Body of pancreas (tissue), 4 donors: ENCODE measurements at regions not wholly inside any gene's neighbourhood (a gene's known extent, or its start where the extent isn't known, plus 50 kb on each side); places are given as distances from the start of the nearest gene placed in this dataset.

Experiments
- ATAC-seq: fragments of 150-250 bp; one replicate; pipeline ENCODE4 v1.9.1; 2016
- DNase-seq, 4 donors: peaks; one replicate each; pipeline ENCODE4 v3.0.0-alpha.2; 2019
- H3K27ac ChIP-seq, 4 donors: fragments of 200-600 bp; sonication (generic); 1 replicate in 3 of 4; 2 replicates in 1 of 4; pipeline versions ENCODE4 v1.5.1 to v1.6.1; 2016 to 2019; ENCODE audit warnings: mild to moderate bottlenecking in 1 of 4, mixed read lengths in 1 of 4, moderate library complexity in 1 of 4
- H3K27me3 ChIP-seq, 2 donors: fragments of 200-600 bp; sonication (generic); one replicate each; pipeline ENCODE4 v1.6.0; 2016; ENCODE audit warnings: mild to moderate bottlenecking in 1 of 2
- H3K36me3 ChIP-seq, 2 donors: fragments of 200-600 bp; sonication (generic); replicated peaks in 1 of 2; 2 replicates each; pipeline ENCODE4 v1.5.1; 2016; ENCODE audit warnings: low read depth in 2 of 2; ENCODE audit not compliant: insufficient read depth in 1 of 2
- H3K4me1 ChIP-seq: fragments of 200-600 bp; sonication (generic); one replicate; pipeline ENCODE4 v1.6.0; 2016
- H3K4me3 ChIP-seq, 2 donors: fragments of 200-600 bp; sonication (generic); 1 replicate in 1 of 2; 2 replicates in 1 of 2; pipeline ENCODE4 v1.5.1; 2016 to 2019
- H3K9me3 ChIP-seq, 3 donors: fragments of 200-600 bp; sonication (generic); 1 replicate in 2 of 3; 2 replicates in 1 of 3; pipeline ENCODE4 v1.5.1; 2016
- POLR2A ChIP-seq, 3 donors: fragments of 450-650 bp; IDR thresholded peaks; one replicate each; pipeline ENCODE4 v1.6.1; 2016; ENCODE audit warnings: antibody characterized with exemption in 3 of 3, mild to moderate bottlenecking in 2 of 3
- WGBS, 2 donors: methylation state at CpG; one replicate each; pipeline ENCODE4 v1.1.5; 2017; 5-methylcytosine and 5-hydroxymethylcytosine counted together
- intact Hi-C: fragments of 100-400 bp; cut with DNase I; formaldehyde crosslinking; loops from one replicate; pipeline ENCODE4 v1.15.1; 2023
- TF ChIP-seq, protein P1 (sequence below), 7 experiments: fragments of 450-650 bp in 4 of 7; fragments of 200-600 bp in 3 of 7; sonication (generic) in 3 of 7; IDR thresholded peaks; one replicate each; pipeline ENCODE4 v1.5.1; 2016 to 2019; ENCODE audit warnings: antibody characterized with exemption in 7 of 7

DNA sequence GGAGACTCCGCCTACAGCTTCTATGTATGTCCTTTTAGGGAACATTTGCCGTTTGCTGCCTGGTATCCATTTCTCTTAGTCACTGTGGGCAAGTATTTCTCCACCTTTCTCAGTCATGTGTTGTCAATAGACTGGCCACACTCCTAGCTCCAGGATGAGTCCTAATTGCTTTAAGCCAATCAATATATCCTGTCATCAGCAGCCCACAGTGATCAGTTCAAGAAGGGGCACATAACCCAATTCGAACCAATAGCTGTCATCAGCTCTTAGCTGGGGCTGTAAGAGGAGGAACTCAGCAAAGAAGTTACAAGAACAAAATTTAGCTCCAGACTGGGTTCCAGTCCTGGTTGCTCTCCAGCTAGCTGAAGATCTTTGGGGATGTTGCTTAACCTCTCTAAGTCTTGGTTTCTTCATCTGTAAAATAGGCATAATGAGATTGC, 70.7 kb upstream of the MAN2A1 start:
- no peak for DNase-seq
- Histone ChIP-seq H3K36me3 (no peaks in the 10 kb centered on the region), H3K27me3 (no peaks in the 10 kb centered on the region), H3K9me3 (no peaks in the 10 kb centered on the region), H3K27ac (no peak overlapping the region), H3K4me3 (no peak overlapping the region), H3K4me1 (no peaks in the 10 kb centered on the region)
- no peak for TF ChIP-seq POLR2A (IDR thresholded peaks at IDR 0.05)
- TF ChIP-seq, protein P1, sequence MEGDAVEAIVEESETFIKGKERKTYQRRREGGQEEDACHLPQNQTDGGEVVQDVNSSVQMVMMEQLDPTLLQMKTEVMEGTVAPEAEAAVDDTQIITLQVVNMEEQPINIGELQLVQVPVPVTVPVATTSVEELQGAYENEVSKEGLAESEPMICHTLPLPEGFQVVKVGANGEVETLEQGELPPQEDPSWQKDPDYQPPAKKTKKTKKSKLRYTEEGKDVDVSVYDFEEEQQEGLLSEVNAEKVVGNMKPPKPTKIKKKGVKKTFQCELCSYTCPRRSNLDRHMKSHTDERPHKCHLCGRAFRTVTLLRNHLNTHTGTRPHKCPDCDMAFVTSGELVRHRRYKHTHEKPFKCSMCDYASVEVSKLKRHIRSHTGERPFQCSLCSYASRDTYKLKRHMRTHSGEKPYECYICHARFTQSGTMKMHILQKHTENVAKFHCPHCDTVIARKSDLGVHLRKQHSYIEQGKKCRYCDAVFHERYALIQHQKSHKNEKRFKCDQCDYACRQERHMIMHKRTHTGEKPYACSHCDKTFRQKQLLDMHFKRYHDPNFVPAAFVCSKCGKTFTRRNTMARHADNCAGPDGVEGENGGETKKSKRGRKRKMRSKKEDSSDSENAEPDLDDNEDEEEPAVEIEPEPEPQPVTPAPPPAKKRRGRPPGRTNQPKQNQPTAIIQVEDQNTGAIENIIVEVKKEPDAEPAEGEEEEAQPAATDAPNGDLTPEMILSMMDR (IDR thresholded peaks at IDR 0.05): no peak
- 50 to 71% methylated on average over 3 of the region's 3 CpGs for WGBS, 2 donors
- intact Hi-C loops: no loop called here
- ATAC-seq: no peak

DNA sequence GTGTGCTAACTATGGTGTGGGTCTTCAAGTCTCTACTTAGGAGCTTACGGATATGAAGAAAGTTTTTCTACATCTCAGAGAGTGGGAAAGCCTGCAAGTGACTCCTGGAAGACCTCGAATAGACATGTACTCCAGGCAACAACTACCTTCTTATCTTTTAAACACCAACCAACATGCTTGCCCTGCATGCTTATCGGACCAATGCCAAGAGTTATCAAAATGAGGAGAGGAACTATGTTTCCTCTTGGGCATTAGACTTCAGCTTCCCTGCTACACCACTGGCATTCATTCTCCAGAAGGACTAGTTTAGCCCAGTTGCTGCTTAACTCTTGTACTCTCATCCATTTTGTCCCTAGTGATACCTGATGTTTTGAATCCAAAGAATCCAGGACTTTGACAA, 74.7 kb upstream of the MAN2A1 start:
- no peaks in the 10 kb centered on the region for H3K4me1 ChIP-seq
- no peak overlapping the region for H3K4me3 ChIP-seq
- 75 to 76% methylated on average over 3 of the region's 3 CpGs for WGBS, 2 donors
- no peaks in the 10 kb centered on the region for H3K9me3 ChIP-seq
- H3K27me3 ChIP-seq: no peaks in the 10 kb centered on the region
- H3K36me3 ChIP-seq: no peaks in the 10 kb centered on the region
- intact Hi-C loops: no loop called here
- no peak for TF ChIP-seq POLR2A (IDR thresholded peaks at IDR 0.05)
- TF ChIP-seq, protein P1 (IDR thresholded peaks at IDR 0.05): no peak
- ATAC-seq (no peak), DNase-seq (no peak)
- no peak overlapping the region for H3K27ac ChIP-seq

DNA sequence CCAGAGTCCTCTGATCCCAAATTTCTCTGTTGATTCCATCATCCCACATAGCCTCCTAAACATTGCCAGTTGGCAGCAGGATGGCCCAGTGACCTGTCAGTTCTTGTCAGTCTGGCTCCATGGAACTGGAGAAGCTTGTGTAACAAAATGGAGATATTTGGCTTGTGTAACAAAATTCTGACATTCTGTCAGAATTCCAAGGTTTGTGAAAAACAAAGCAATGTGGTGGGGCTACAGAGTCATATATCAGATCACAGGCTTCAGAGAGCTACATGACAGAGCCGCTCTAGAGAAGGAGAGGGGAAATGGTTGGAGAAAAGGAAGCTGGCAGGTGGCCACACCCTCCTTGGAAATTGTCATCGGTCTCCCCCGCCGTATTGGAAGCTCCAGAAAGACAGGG, 75.4 kb upstream of the MAN2A1 start:
- ATAC-seq (no peak), DNase-seq (no peak)
- intact Hi-C loops: no loop called here
- H3K27me3 ChIP-seq: no peaks in the 10 kb centered on the region
- H3K27ac ChIP-seq: no peak overlapping the region
- 95 to 97% methylated on average over 4 of the region's 4 CpGs for WGBS, 2 donors
- H3K36me3 ChIP-seq: no peaks in the 10 kb centered on the region
- no peaks in the 10 kb centered on the region for H3K9me3 ChIP-seq
- no peak overlapping the region for H3K4me3 ChIP-seq
- TF ChIP-seq, protein P1 (IDR thresholded peaks at IDR 0.05): no peak
- TF ChIP-seq POLR2A (IDR thresholded peaks at IDR 0.05): no peak
- H3K4me1 ChIP-seq: no peaks in the 10 kb centered on the region

DNA sequence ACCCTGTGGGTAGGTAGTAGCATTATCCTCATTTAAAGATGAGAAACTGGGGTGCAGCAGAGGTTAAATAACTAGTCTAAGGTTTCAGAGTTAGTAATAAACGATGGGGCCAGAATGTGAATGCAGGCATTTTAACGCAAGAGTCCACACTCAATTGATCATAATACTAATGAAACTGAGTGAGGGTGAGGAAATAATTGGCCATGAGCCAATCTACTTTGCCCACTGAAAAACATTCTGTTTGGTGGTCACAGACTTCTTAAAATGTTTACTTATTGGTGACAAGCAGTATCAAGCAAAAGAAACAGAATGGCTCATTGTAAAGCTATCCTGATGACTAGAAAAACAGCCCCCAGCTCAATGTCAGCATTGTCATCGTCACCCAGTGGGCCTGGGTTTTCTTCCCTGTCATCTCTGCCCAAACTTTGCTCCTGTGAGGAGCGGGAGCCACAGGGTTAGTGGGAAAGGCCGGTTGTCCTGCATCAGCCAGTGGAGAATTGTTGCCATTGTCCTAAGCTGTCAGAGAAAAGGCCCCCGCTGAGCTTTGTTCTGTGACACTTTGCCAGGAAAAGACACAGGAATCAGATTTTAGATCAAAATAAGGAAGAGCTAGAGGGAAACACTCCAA, 77.3 kb upstream of the MAN2A1 start:
- Histone ChIP-seq H3K4me1 (no peaks in the 10 kb centered on the region), H3K27ac (no peak overlapping the region), H3K9me3 (no peaks in the 10 kb centered on the region), H3K27me3 (no peaks in the 10 kb centered on the region), H3K36me3 (no peaks in the 10 kb centered on the region), H3K4me3 (no peak overlapping the region)
- whole genome bisulfite sequencing, 2 donors: 69 to 78% methylated on average over 6 of the region's 6 CpGs
- intact Hi-C loops: no loop called here
- ATAC-seq (no peak), DNase-seq (no peak)
- TF ChIP-seq, protein P1 (IDR thresholded peaks at IDR 0.05): no peak
- no peak for TF ChIP-seq POLR2A (IDR thresholded peaks at IDR 0.05)

DNA sequence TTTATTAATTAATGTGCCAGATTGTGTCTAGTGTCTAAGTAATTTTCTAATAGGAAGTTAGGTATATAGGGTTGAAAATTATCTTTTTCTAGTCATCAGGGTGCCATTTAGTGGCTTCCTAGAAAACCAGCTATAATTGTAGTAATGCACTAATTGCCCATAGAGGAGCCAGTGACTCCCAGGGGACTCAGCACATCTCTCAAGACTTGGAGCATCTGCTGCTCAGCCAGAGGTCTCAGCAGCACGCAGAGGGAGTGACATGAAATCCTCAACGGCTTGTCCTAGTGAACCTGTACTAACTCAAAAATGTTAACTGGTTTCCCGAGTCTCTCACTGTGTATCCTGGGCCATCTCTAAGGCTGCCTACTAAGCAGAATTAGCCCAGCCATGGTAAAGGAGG, 78.2 kb upstream of the MAN2A1 start:
- Histone ChIP-seq H3K27ac (no peak overlapping the region), H3K4me1 (no peaks in the 10 kb centered on the region), H3K36me3 (no peaks in the 10 kb centered on the region), H3K4me3 (no peak overlapping the region), H3K27me3 (no peaks in the 10 kb centered on the region), H3K9me3 (no peaks in the 10 kb centered on the region)
- DNase-seq (no peak), ATAC-seq (no peak)
- intact Hi-C loops: no loop called here
- TF ChIP-seq, protein P1 (IDR thresholded peaks at IDR 0.05): no peak
- TF ChIP-seq POLR2A (IDR thresholded peaks at IDR 0.05): no peak
- WGBS, 2 donors: 67 to 78% methylated on average over 3 of the region's 3 CpGs
